H1 (cell line): ENCODE measurements at regions not wholly inside any gene's neighbourhood (a gene's known extent, or its start where the extent isn't known, plus 50 kb on each side); places are given as distances from the start of the nearest gene placed in this dataset.

Experiments
- CTCF ChIA-PET: fragments of 300-600 bp; sonication (Branson Sonifier 250); formaldehyde crosslinking; loops from one replicate; lab custom pipeline; 2021; ENCODE audit not compliant: partially characterized antibody; lab: Charles Lee
- POLR2A ChIA-PET: fragments of 300-600 bp; sonication (Branson Sonifier 250); formaldehyde crosslinking; loops from one replicate; lab custom pipeline; 2021; ENCODE audit warnings: inconsistent platforms; ENCODE audit not compliant: partially characterized antibody; lab: Charles Lee
- DNase-seq, 2 experiments: peaks; one replicate each; pipeline versions ENCODE4 v3.0.0 to v3.0.0-alpha.2; 2010 to 2022; ENCODE audit warnings: low spot score in 2 of 2, low read depth in 1 of 2, mixed read lengths in 1 of 2
- FAIRE-seq: peaks from 2 replicates; lab custom pipeline; 2011; peaks lifted over from hg19 to GRCh38; lab: Jason Lieb, UNC
- H2AFZ ChIP-seq: 2 replicates; pipeline ENCODE4 v1.8.1; 2012; ENCODE audit warnings: low read length, inconsistent platforms
- H2AK5ac ChIP-seq: 2 replicates; pipeline ENCODE4 v1.6.1; 2013; ENCODE audit warnings: low read depth, low read length
- H2BK120ac ChIP-seq: replicated peaks from 2 replicates; pipeline ENCODE3; 2013; ENCODE audit warnings: low read depth, low read length, inconsistent platforms
- H2BK12ac ChIP-seq: 2 replicates; pipeline ENCODE4 v1.6.1; 2013; ENCODE audit warnings: low read depth, low read length
- H2BK15ac ChIP-seq: 2 replicates; pipeline ENCODE4 v1.6.1; 2013; ENCODE audit warnings: low read length
- H2BK20ac ChIP-seq: 2 replicates; pipeline ENCODE4 v1.6.1; 2013; ENCODE audit warnings: low read length
- H2BK5ac ChIP-seq: 2 replicates; pipeline ENCODE4 v1.6.1; 2013; ENCODE audit warnings: low read depth, low read length
- H3K14ac ChIP-seq: 2 replicates; pipeline ENCODE4 v1.6.1; 2013; ENCODE audit warnings: inconsistent platforms; ENCODE audit not compliant: insufficient read length
- H3K18ac ChIP-seq: 2 replicates; pipeline ENCODE4 v1.6.1; 2013; ENCODE audit warnings: low read length; ENCODE audit errors: extremely low read depth
- H3K23ac ChIP-seq: 2 replicates; pipeline ENCODE4 v1.6.1; 2013; ENCODE audit warnings: inconsistent platforms; ENCODE audit not compliant: insufficient read length
- H3K23me2 ChIP-seq: 2 replicates; pipeline ENCODE4 v1.6.1; 2013; ENCODE audit warnings: low read depth, low read length
- H3K27ac ChIP-seq: 2 replicates; pipeline ENCODE4 v1.6.1; 2011; ENCODE audit warnings: low read depth, low read length, inconsistent platforms
- H3K27me3 ChIP-seq, 4 experiments: replicated peaks in 1 of 4; 1 replicate in 1 of 4; 2 replicates in 3 of 4; pipeline versions ENCODE4 v1.6.1 to v1.8.1; 2011 to 2013; ENCODE audit warnings: low read length in 3 of 4, mild to moderate bottlenecking in 3 of 4, inconsistent platforms in 2 of 4, mixed read lengths in 2 of 4, moderate library complexity in 1 of 4; ENCODE audit not compliant: control insufficient read depth in 3 of 4, insufficient read depth in 3 of 4; ENCODE audit errors: extremely low read depth in 1 of 4
- H3K36me3 ChIP-seq, 4 experiments: 2 replicates each; pipeline versions ENCODE4 v1.6.1 to v1.8.1; 2011 to 2013; ENCODE audit warnings: mild to moderate bottlenecking in 4 of 4, low read length in 3 of 4, moderate library complexity in 2 of 4, control low read depth in 1 of 4, inconsistent platforms in 1 of 4; ENCODE audit not compliant: insufficient read depth in 4 of 4, control insufficient read depth in 2 of 4
- H3K4ac ChIP-seq: replicated peaks from 2 replicates; pipeline ENCODE3; 2013; ENCODE audit warnings: low read length, low read depth, mixed read lengths, inconsistent platforms; ENCODE audit not compliant: insufficient read length
- H3K4me1 ChIP-seq, 4 experiments: replicated peaks in 1 of 4; 1 replicate in 1 of 4; 2 replicates in 3 of 4; pipeline versions ENCODE4 v1.6.1 to v1.8.1; 2011 to 2013; ENCODE audit warnings: low read length in 3 of 4, inconsistent platforms in 2 of 4, mixed read lengths in 1 of 4; ENCODE audit not compliant: insufficient read depth in 4 of 4, control insufficient read depth in 3 of 4
- H3K4me2 ChIP-seq, 2 experiments: 2 replicates each; pipeline versions ENCODE4 v1.6.1 to v1.8.1; 2011 to 2013; ENCODE audit warnings: low read depth in 2 of 2, low read length in 2 of 2, control low read depth in 1 of 2, inconsistent platforms in 1 of 2, mild to moderate bottlenecking in 1 of 2; ENCODE audit not compliant: insufficient read depth in 1 of 2
- H3K4me3 ChIP-seq, 4 experiments: fragments of 200-600, 300-600 bp in 1 of 4; sonication (generic), shearing (Covaris generic), sonication (Bioruptor Twin) in 1 of 4; 2 replicates each; pipeline versions ENCODE4 v1.5.1 to v1.8.1; 2011 to 2016; ENCODE audit warnings: low read length in 4 of 4, low read depth in 3 of 4, control low read depth in 2 of 4, inconsistent platforms in 2 of 4, mild to moderate bottlenecking in 2 of 4, mixed read lengths in 1 of 4, moderate library complexity in 1 of 4; ENCODE audit not compliant: insufficient read depth in 2 of 4; ENCODE audit errors: extremely low read depth in 1 of 4
- H3K56ac ChIP-seq: replicated peaks from 2 replicates; pipeline ENCODE3; 2013; ENCODE audit warnings: low read depth, mild to moderate bottlenecking, mixed read lengths, low read length, inconsistent platforms; ENCODE audit not compliant: insufficient read length
- H3K79me1 ChIP-seq: 2 replicates; pipeline ENCODE4 v1.6.1; 2013; ENCODE audit warnings: low read depth, low read length, control low read depth
- H3K79me2 ChIP-seq, 2 experiments: 2 replicates each; pipeline versions ENCODE4 v1.6.1 to v1.8.1; 2012 to 2013; ENCODE audit warnings: low read length in 2 of 2, mild to moderate bottlenecking in 2 of 2, inconsistent platforms in 1 of 2; ENCODE audit not compliant: insufficient read depth in 2 of 2, control insufficient read depth in 1 of 2
- H3K9ac ChIP-seq, 4 experiments: replicated peaks in 1 of 4; 1 replicate in 1 of 4; 2 replicates in 3 of 4; pipeline versions ENCODE4 v1.6.1 to v1.8.1; 2011 to 2013; ENCODE audit warnings: low read depth in 3 of 4, low read length in 3 of 4, control low read depth in 2 of 4, mild to moderate bottlenecking in 2 of 4, moderate library complexity in 2 of 4, inconsistent platforms in 1 of 4; ENCODE audit errors: extremely low read depth in 1 of 4
- H3K9me3 ChIP-seq, 2 experiments: 2 replicates each; pipeline versions ENCODE4 v1.6.1 to v1.8.1; 2012 to 2013; ENCODE audit warnings: mild to moderate bottlenecking in 2 of 2, moderate library complexity in 2 of 2, control low read depth in 1 of 2, inconsistent platforms in 1 of 2, low read depth in 1 of 2, low read length in 1 of 2, mixed read lengths in 1 of 2; ENCODE audit not compliant: insufficient read depth in 2 of 2
- H4K20me1 ChIP-seq, 2 experiments: replicated peaks in 1 of 2; 2 replicates each; pipeline versions ENCODE3 to v1.8.1; 2011 to 2013; ENCODE audit warnings: inconsistent platforms in 2 of 2, low read length in 2 of 2, mild to moderate bottlenecking in 1 of 2; ENCODE audit not compliant: insufficient read depth in 2 of 2, control insufficient read depth in 1 of 2
- H4K5ac ChIP-seq: 2 replicates; pipeline ENCODE4 v1.6.1; 2013; ENCODE audit warnings: low read length, low read depth, mixed read lengths, inconsistent platforms; ENCODE audit not compliant: insufficient read length
- H4K8ac ChIP-seq: 2 replicates; pipeline ENCODE4 v1.8.0; 2013; ENCODE audit warnings: mild to moderate bottlenecking, moderate library complexity, low read length, inconsistent platforms; ENCODE audit not compliant: insufficient read depth; ENCODE audit errors: extremely low read depth
- H4K91ac ChIP-seq: replicated peaks from 2 replicates; pipeline ENCODE3; 2013; ENCODE audit warnings: low read length, mixed read lengths, inconsistent platforms; ENCODE audit not compliant: insufficient read length
- ATF2 ChIP-seq: IDR thresholded peaks from 2 replicates; pipeline ENCODE4 v1.6.1; 2012; ENCODE audit warnings: low read length, inconsistent platforms
- CBX8 ChIP-seq: fragments of 300-800, 300-1000 bp; sonication (generic); IDR thresholded peaks from 2 replicates; pipeline ENCODE4 v1.7.1; 2016; ENCODE audit warnings: low read depth, low read length, borderline replicate concordance
- EP300 ChIP-seq, 2 experiments: IDR thresholded peaks; 1 replicate in 1 of 2; 2 replicates in 1 of 2; pipeline ENCODE4 v1.6.1; 2011 to 2012; ENCODE audit warnings: low read depth in 2 of 2, low read length in 2 of 2, mild to moderate bottlenecking in 2 of 2, borderline replicate concordance in 1 of 2, inconsistent platforms in 1 of 2, moderate library complexity in 1 of 2
- FOSL1 ChIP-seq: IDR thresholded peaks from 2 replicates; pipeline ENCODE4 v1.6.1; 2011; ENCODE audit warnings: mild to moderate bottlenecking, low read depth, low read length, moderate library complexity; ENCODE audit not compliant: insufficient read depth
- KDM1A ChIP-seq: fragments of 200-600, 300-600 bp; sonication (generic); IDR thresholded peaks from 2 replicates; pipeline ENCODE4 v1.7.1; 2016; ENCODE audit warnings: mild to moderate bottlenecking, low read length, borderline replicate concordance
- POLR2AphosphoS5 ChIP-seq: IDR thresholded peaks from 2 replicates; pipeline ENCODE4 v1.6.1; 2011; ENCODE audit warnings: low read depth, low read length
- SIRT6 ChIP-seq: IDR thresholded peaks from one replicate; pipeline ENCODE4 v1.7.1; 2012; ENCODE audit warnings: low read length, inconsistent platforms
- SRF ChIP-seq: IDR thresholded peaks from 2 replicates; pipeline ENCODE4 v1.6.1; 2011; ENCODE audit warnings: mild to moderate bottlenecking, low read depth, low read length, moderate library complexity
- WGBS, 2 experiments: shearing (Covaris generic) in 1 of 2; methylation state at CpG; one replicate each; pipeline versions ENCODE4 v1.1.6 to v1.1.7; 2013 to 2015; ENCODE audit warnings: low lambda C conversion rate in 2 of 2, mixed read lengths in 2 of 2, inconsistent platforms in 1 of 2, low coverage in 1 of 2, missing lambda C conversion rate in 1 of 2; ENCODE audit not compliant: insufficient replicate concordance in 2 of 2, insufficient coverage in 1 of 2, insufficient read length in 1 of 2; ENCODE audit errors: extremely low coverage in 1 of 2, missing lambda C conversion rate in 1 of 2; 5-methylcytosine and 5-hydroxymethylcytosine counted together
- TF ChIP-seq, protein P1 (sequence below): IDR thresholded peaks from 2 replicates; pipeline ENCODE4 v1.6.1; 2011; ENCODE audit warnings: low read depth, mild to moderate bottlenecking, low read length; ENCODE audit not compliant: insufficient read depth
- TF ChIP-seq, protein P2 (sequence below), 3 experiments: IDR thresholded peaks; 1 replicate in 2 of 3; 2 replicates in 1 of 3; pipeline versions ENCODE4 v1.5.1 to v1.6.1; 2011; ENCODE audit warnings: low read length in 3 of 3, mild to moderate bottlenecking in 3 of 3, inconsistent platforms in 2 of 3, low read depth in 1 of 3, moderate library complexity in 1 of 3; ENCODE audit not compliant: insufficient read depth in 1 of 3; ENCODE audit errors: control extremely low read depth in 1 of 3

DNA sequence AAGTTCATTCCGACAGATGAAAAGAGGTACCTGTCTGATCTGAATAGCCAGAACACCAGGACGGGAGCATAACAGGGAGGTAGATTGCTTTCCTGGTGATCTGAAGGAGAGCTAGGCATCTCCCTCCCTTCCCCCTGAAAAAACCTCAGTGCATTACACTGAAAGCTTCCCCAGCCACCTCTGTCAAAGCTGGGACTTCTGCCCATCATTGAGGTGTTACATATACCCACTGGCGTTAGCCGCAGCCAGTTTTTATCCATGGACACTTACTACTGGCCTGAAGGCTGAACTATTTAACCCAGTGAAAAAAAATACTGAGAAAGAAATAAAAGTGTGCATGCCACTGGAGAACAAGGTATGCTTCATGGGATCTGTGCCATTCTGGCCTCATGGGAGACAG is 568.3 kb upstream of the ADAMTS5 start:
- ChIA-PET CTCF (interaction anchor here (0.8 kb wide), 1 partner anchor 573 kb away, joined by 3 read pairs; no protein-coding TSS in a partner anchor), POLR2A (no interaction called here)
- no peaks in the 10 kb centered on the region for H3K4me1 ChIP-seq
- no peak overlapping the region for H2BK120ac ChIP-seq
- H3K27me3 ChIP-seq: no peaks in the 10 kb centered on the region
- no peak overlapping the region for H3K23ac ChIP-seq
- H3K9ac ChIP-seq: no peak overlapping the region
- H3K27ac ChIP-seq: no peak overlapping the region
- H2AK5ac ChIP-seq: no peak overlapping the region
- no peaks in the 10 kb centered on the region for H3K23me2 ChIP-seq
- no peaks in the 10 kb centered on the region for H3K36me3 ChIP-seq
- H3K79me1 ChIP-seq: no peaks in the 10 kb centered on the region
- no peak overlapping the region for H2BK5ac ChIP-seq
- H3K56ac ChIP-seq: no peak overlapping the region
- H3K14ac ChIP-seq: no peak overlapping the region
- no peak overlapping the region for H2BK12ac ChIP-seq
- H3K18ac ChIP-seq: no peak overlapping the region
- H3K4me2 ChIP-seq: no peak overlapping the region
- no peak overlapping the region for H4K8ac ChIP-seq
- DNase-seq (no peak), FAIRE-seq (no peak)
- no peaks in the 10 kb centered on the region for H3K9me3 ChIP-seq
- H3K4me3 ChIP-seq: no peak overlapping the region
- H4K91ac ChIP-seq: no peak overlapping the region
- H3K79me2 ChIP-seq: no peaks in the 10 kb centered on the region
- no peak overlapping the region for H4K5ac ChIP-seq
- no peak overlapping the region for H2BK15ac ChIP-seq
- no peaks in the 10 kb centered on the region for H4K20me1 ChIP-seq
- no peak overlapping the region for H2AFZ ChIP-seq
- 86% methylated on average over 4 of the region's 4 CpGs; no CpG with 5 or more reads in 1 of the 2 experiments for WGBS, 2 experiments
- H3K4ac ChIP-seq: no peak overlapping the region
- no peak overlapping the region for H2BK20ac ChIP-seq
- no peak for TF ChIP-seq CBX8
- TF ChIP-seq, protein P1, sequence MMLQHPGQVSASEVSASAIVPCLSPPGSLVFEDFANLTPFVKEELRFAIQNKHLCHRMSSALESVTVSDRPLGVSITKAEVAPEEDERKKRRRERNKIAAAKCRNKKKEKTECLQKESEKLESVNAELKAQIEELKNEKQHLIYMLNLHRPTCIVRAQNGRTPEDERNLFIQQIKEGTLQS: no peak
- no peak for TF ChIP-seq SRF
- no peak for TF ChIP-seq EP300 (IDR thresholded peaks at IDR 0.05; ENCODE audit: borderline replicate concordance in 1 of 2, low read depth in 2 of 2, low read length in 2 of 2)
- TF ChIP-seq, protein P2, sequence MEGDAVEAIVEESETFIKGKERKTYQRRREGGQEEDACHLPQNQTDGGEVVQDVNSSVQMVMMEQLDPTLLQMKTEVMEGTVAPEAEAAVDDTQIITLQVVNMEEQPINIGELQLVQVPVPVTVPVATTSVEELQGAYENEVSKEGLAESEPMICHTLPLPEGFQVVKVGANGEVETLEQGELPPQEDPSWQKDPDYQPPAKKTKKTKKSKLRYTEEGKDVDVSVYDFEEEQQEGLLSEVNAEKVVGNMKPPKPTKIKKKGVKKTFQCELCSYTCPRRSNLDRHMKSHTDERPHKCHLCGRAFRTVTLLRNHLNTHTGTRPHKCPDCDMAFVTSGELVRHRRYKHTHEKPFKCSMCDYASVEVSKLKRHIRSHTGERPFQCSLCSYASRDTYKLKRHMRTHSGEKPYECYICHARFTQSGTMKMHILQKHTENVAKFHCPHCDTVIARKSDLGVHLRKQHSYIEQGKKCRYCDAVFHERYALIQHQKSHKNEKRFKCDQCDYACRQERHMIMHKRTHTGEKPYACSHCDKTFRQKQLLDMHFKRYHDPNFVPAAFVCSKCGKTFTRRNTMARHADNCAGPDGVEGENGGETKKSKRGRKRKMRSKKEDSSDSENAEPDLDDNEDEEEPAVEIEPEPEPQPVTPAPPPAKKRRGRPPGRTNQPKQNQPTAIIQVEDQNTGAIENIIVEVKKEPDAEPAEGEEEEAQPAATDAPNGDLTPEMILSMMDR (IDR thresholded peaks at IDR 0.05; ENCODE audit: control extremely low read depth in 1 of 3, insufficient read depth in 1 of 3, low read depth in 1 of 3, low read length in 3 of 3): no peak
- no peak for TF ChIP-seq POLR2AphosphoS5
- no peak for TF ChIP-seq SIRT6
- TF ChIP-seq ATF2: no peak
- TF ChIP-seq KDM1A: no peak
- TF ChIP-seq FOSL1: no peak
